Thyroid gland (tissue), 4 donors: ENCODE measurements at regions not wholly inside any gene's neighbourhood (a gene's known extent, or its start where the extent isn't known, plus 50 kb on each side); places are given as distances from the start of the nearest gene placed in this dataset.

Source experiments
- DNase-seq, 2 donors: peaks; one replicate each; pipeline ENCODE4 v3.0.0-alpha.2; 2019
- H3K27ac ChIP-seq, 3 donors: fragments of 200-600 bp; sonication (generic); 1 replicate in 2 of 3; 2 replicates in 1 of 3; pipeline ENCODE4 v1.5.1; 2016 to 2019; ENCODE audit warnings: mild to moderate bottlenecking in 1 of 3, moderate library complexity in 1 of 3
- H3K27me3 ChIP-seq: fragments of 200-600 bp; sonication (generic); one replicate; pipeline ENCODE4 v1.5.1; 2019
- H3K36me3 ChIP-seq, 2 donors: fragments of 200-600 bp; sonication (generic); one replicate each; pipeline ENCODE4 v1.5.1; 2016 to 2019
- H3K4me1 ChIP-seq, 2 donors: fragments of 200-600 bp; sonication (generic); one replicate each; pipeline ENCODE4 v1.5.1; 2017 to 2019
- H3K4me3 ChIP-seq, 3 donors: fragments of 200-600 bp; sonication (generic); replicated peaks in 1 of 3; 1 replicate in 2 of 3; 2 replicates in 1 of 3; pipeline ENCODE4 v1.5.1; 2016; ENCODE audit warnings: mild to moderate bottlenecking in 1 of 3
- H3K9me3 ChIP-seq: fragments of 200-600 bp; sonication (generic); one replicate; pipeline ENCODE4 v1.5.1; 2017
- POLR2A ChIP-seq, 2 donors: fragments of 450-650 bp; IDR thresholded peaks; one replicate each; pipeline ENCODE4 v1.6.1; 2017; ENCODE audit warnings: antibody characterized with exemption in 2 of 2, mild to moderate bottlenecking in 2 of 2, moderate library complexity in 1 of 2
- WGBS, 2 donors: methylation state at CpG; one replicate each; pipeline ENCODE4 v1.1.5; 2017; 5-methylcytosine and 5-hydroxymethylcytosine counted together
- intact Hi-C: fragments of 100-400 bp; cut with DNase I; formaldehyde crosslinking; loops from one replicate; pipeline ENCODE4 v1.15.1; 2023
- TF ChIP-seq, protein P1 (sequence below), 6 experiments: fragments of 200-600 bp in 3 of 6; fragments of 450-650 bp in 3 of 6; sonication (generic) in 3 of 6; IDR thresholded peaks; one replicate each; pipeline ENCODE4 v1.5.1; 2016 to 2019; ENCODE audit warnings: antibody characterized with exemption in 6 of 6, mild to moderate bottlenecking in 2 of 6, inconsistent platforms in 1 of 6, moderate library complexity in 1 of 6

DNA sequence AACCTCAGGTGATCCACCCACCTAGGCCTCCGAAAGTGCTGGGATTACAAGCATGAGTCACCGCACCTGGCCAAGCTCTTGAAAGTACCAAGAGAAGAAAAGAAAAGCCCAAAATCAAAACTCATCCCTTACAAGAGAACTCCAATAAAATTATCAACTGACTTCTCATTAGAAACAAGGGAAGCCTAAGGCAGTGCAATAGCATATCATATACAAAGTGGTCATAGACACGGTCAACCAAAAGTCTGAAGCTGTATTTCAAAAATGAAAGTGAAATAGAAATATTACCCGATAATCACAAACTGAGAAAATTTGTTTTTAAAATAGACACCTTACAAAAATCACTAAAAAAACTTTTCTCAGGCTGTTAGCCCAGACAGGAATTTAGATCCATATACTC, 1321.1 kb upstream of the GJE1 start:
- WGBS, 2 donors, result 90 to 94% methylated on average over 4 of the region's 4 CpGs
- TF ChIP-seq, protein P1, sequence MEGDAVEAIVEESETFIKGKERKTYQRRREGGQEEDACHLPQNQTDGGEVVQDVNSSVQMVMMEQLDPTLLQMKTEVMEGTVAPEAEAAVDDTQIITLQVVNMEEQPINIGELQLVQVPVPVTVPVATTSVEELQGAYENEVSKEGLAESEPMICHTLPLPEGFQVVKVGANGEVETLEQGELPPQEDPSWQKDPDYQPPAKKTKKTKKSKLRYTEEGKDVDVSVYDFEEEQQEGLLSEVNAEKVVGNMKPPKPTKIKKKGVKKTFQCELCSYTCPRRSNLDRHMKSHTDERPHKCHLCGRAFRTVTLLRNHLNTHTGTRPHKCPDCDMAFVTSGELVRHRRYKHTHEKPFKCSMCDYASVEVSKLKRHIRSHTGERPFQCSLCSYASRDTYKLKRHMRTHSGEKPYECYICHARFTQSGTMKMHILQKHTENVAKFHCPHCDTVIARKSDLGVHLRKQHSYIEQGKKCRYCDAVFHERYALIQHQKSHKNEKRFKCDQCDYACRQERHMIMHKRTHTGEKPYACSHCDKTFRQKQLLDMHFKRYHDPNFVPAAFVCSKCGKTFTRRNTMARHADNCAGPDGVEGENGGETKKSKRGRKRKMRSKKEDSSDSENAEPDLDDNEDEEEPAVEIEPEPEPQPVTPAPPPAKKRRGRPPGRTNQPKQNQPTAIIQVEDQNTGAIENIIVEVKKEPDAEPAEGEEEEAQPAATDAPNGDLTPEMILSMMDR (IDR thresholded peaks at IDR 0.05), result no peak
- no peak for TF ChIP-seq POLR2A (IDR thresholded peaks at IDR 0.05)

GRCh38 chr6:140809694-140810101, 1323.0 kb upstream of the GJE1 start:
- no peaks in the 10 kb centered on the region for H3K36me3 ChIP-seq
- H3K9me3 ChIP-seq, result no peaks in the 10 kb centered on the region
- WGBS, 2 donors, result 86 to 92% methylated on average over 3 of the region's 3 CpGs
- no peaks in the 10 kb centered on the region for H3K27me3 ChIP-seq
- intact Hi-C loops, result no loop called here
- no peak overlapping the region for H3K4me3 ChIP-seq
- TF ChIP-seq, protein P1 (IDR thresholded peaks at IDR 0.05), result no peak
- TF ChIP-seq POLR2A (IDR thresholded peaks at IDR 0.05), result no peak
- no peak overlapping the region for H3K27ac ChIP-seq
- no peaks in the 10 kb centered on the region for H3K4me1 ChIP-seq
- no peak for DNase-seq

More for the DNA sequence above, 1321.1 kb upstream of the GJE1 start:
- Histone ChIP-seq H3K4me1 (no peaks in the 10 kb centered on the region), H3K27ac (no peak overlapping the region), H3K9me3 (no peaks in the 10 kb centered on the region), H3K27me3 (no peaks in the 10 kb centered on the region), H3K36me3 (no peaks in the 10 kb centered on the region), H3K4me3 (no peak overlapping the region)
- intact Hi-C loops, result no loop called here
- no peak for DNase-seq

DNA sequence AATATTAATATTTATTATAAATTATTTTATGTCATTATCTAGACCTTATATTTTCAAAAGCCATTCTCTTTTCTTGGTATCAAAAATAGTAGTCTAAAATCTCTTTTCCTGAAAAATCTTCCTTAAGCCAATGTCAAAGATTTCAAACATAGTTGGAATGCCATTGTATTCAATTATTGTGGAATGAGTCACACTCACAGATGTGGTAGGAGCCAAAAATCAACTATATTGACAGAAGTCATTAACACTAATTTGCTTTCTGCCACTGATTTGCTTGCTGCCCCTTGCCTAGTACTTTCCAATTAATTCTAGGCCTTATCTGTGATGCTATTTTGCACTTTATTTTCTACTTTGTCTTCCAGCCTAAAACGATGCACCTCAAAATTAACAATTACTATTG, 1326.3 kb upstream of the GJE1 start:
- no peak for TF ChIP-seq POLR2A (IDR thresholded peaks at IDR 0.05)
- TF ChIP-seq, protein P1 (IDR thresholded peaks at IDR 0.05), result no peak
- Histone ChIP-seq H3K4me3 (no peak overlapping the region), H3K9me3 (no peaks in the 10 kb centered on the region), H3K27me3 (no peaks in the 10 kb centered on the region), H3K36me3 (no peaks in the 10 kb centered on the region), H3K27ac (no peak overlapping the region), H3K4me1 (no peaks in the 10 kb centered on the region)
- DNase-seq, result no peak
- WGBS, 2 donors, result 79 to 97% methylated on average over 1 of the region's 1 CpG
- intact Hi-C loops, result no loop called here

GRCh38 chr6:140794544-140794943, 1338.2 kb upstream of the GJE1 start:
- H3K36me3 ChIP-seq, result no peaks in the 10 kb centered on the region
- no peaks in the 10 kb centered on the region for H3K4me1 ChIP-seq
- H3K27me3 ChIP-seq, result no peaks in the 10 kb centered on the region
- no peak for DNase-seq
- TF ChIP-seq POLR2A (IDR thresholded peaks at IDR 0.05), result no peak
- TF ChIP-seq, protein P1 (IDR thresholded peaks at IDR 0.05), result no peak
- H3K27ac ChIP-seq, result no peak overlapping the region
- H3K9me3 ChIP-seq, result no peaks in the 10 kb centered on the region
- intact Hi-C loops, result no loop called here
- H3K4me3 ChIP-seq, result no peak overlapping the region

GRCh38 chr6:140790109-140790508, 1342.6 kb upstream of the GJE1 start:
- WGBS, 2 donors, result 95 to 97% methylated on average over 5 of the region's 5 CpGs
- Histone ChIP-seq H3K4me3 (no peak overlapping the region), H3K36me3 (no peaks in the 10 kb centered on the region), H3K9me3 (no peaks in the 10 kb centered on the region), H3K27me3 (no peaks in the 10 kb centered on the region), H3K4me1 (no peaks in the 10 kb centered on the region), H3K27ac (no peak overlapping the region)
- TF ChIP-seq POLR2A (IDR thresholded peaks at IDR 0.05), result no peak
- TF ChIP-seq, protein P1 (IDR thresholded peaks at IDR 0.05), result no peak
- no peak for DNase-seq
- intact Hi-C loops, result no loop called here
